Right lobe of liver (tissue), 4 donors: ENCODE measurements at regions not wholly inside any gene's neighbourhood (a gene's known extent, or its start where the extent isn't known, plus 50 kb on each side); places are given as distances from the start of the nearest gene placed in this dataset.

Experiments used
- POLR2A ChIP-seq: fragments of 450-650 bp; IDR thresholded peaks from one replicate; pipeline ENCODE4 v1.6.1; 2017; ENCODE audit warnings: antibody characterized with exemption, mild to moderate bottlenecking
- TF ChIP-seq, protein P1 (sequence below), 4 donors: fragments of 200-600 bp in 3 of 4; fragments of 450-650 bp in 1 of 4; IDR thresholded peaks; one replicate each; pipeline versions ENCODE4 v1.5.1 to v1.8.0; 2016 to 2022; ENCODE audit warnings: antibody characterized with exemption in 4 of 4, mild to moderate bottlenecking in 2 of 4
- donor health status: DM: no; HTN: no; CAD: no.
- donor health status: DM: no; HTN: no; CAD: no.
- donor health status: DM: no; HTN: yes; CAD: no.

DNA sequence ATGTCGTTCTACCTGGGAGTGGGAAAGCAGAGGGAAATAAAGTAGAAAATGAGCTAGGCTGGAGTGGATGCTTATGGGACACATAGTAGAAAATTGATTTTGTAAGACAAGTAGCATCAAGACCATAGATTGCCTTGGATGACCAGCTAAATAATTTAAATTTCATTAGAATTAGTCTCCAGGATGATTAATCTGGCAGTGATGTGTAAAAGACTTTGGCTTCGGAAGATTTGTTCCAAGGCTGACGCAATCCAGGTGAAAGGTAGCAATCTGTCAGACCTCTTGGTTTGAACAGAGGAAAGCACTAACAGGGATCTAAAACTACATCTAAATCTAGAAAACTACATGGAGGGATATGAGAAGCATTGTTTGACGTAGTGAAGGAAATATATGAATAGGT is 236.5 kb downstream of the ARL4A start:
- TF ChIP-seq, protein P1, sequence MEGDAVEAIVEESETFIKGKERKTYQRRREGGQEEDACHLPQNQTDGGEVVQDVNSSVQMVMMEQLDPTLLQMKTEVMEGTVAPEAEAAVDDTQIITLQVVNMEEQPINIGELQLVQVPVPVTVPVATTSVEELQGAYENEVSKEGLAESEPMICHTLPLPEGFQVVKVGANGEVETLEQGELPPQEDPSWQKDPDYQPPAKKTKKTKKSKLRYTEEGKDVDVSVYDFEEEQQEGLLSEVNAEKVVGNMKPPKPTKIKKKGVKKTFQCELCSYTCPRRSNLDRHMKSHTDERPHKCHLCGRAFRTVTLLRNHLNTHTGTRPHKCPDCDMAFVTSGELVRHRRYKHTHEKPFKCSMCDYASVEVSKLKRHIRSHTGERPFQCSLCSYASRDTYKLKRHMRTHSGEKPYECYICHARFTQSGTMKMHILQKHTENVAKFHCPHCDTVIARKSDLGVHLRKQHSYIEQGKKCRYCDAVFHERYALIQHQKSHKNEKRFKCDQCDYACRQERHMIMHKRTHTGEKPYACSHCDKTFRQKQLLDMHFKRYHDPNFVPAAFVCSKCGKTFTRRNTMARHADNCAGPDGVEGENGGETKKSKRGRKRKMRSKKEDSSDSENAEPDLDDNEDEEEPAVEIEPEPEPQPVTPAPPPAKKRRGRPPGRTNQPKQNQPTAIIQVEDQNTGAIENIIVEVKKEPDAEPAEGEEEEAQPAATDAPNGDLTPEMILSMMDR (IDR thresholded peaks at IDR 0.05), result no peak
- no peak for TF ChIP-seq POLR2A
